ENCODE measurements at regions not wholly inside any gene's neighbourhood (a gene's known extent, or its start where the extent isn't known, plus 50 kb on each side); places are given as distances from the start of the nearest gene placed in this dataset.

DNA sequence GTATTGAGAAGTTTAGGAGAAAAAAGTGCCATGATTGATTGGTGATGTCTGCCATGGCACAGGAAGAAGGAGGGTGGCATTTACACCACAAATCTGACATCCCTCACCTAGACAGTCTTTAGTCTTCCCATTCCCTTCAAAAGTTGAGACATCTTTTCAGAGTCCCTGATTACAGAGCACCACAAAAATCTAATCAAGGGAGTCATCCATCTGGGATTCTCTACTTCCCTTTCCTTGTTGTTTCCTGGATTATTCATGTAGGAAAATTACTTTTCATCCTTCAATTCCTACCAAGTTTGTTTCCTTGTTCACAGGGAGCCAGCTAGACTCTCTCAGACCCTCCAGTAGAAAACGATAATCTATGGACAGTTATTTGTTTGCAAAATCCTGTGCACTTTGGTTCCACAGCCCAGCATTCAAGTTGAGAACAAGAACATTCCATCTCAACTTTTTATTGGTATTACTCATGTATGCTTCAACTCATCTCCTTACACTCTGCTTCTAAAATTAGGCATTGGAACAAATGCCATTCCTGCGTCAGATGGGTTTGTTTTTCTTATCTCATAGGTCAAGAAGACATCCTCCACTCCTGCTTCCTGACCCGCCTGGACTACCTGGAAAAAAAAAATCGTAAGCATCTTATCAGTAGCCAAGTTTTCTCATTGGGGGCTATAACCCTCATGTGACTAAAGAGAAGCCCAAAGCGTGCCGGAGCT lies 259.9 kb downstream of the FOXO1 start:
- TF ChIP-seq, protein P1, sequence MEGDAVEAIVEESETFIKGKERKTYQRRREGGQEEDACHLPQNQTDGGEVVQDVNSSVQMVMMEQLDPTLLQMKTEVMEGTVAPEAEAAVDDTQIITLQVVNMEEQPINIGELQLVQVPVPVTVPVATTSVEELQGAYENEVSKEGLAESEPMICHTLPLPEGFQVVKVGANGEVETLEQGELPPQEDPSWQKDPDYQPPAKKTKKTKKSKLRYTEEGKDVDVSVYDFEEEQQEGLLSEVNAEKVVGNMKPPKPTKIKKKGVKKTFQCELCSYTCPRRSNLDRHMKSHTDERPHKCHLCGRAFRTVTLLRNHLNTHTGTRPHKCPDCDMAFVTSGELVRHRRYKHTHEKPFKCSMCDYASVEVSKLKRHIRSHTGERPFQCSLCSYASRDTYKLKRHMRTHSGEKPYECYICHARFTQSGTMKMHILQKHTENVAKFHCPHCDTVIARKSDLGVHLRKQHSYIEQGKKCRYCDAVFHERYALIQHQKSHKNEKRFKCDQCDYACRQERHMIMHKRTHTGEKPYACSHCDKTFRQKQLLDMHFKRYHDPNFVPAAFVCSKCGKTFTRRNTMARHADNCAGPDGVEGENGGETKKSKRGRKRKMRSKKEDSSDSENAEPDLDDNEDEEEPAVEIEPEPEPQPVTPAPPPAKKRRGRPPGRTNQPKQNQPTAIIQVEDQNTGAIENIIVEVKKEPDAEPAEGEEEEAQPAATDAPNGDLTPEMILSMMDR (conservative IDR thresholded peaks at IDR 0.05) = no peak
- no peak overlapping the region for H3K27ac ChIP-seq

DNA sequence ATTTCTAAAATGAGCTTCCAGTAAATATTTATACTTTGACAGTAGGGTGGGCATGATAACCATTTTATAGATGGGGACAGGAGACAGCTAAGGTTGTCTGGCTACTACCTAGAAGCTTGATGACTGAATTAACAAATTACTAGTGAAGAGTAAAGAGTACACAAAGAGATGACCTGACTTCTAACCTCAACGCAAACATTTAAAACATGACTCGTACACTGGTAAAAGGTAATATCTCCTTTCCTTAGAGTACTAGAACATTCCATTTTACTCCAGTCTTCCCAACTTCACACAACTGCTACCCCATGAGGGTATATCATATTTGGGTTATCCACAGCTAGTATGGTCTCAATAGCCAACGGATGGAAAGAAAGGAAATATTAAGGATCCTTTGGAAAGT lies 258.9 kb downstream of the FOXO1 start:
- TF ChIP-seq, protein P1 (conservative IDR thresholded peaks at IDR 0.05) = no peak
- no peak overlapping the region for H3K27ac ChIP-seq

DNA sequence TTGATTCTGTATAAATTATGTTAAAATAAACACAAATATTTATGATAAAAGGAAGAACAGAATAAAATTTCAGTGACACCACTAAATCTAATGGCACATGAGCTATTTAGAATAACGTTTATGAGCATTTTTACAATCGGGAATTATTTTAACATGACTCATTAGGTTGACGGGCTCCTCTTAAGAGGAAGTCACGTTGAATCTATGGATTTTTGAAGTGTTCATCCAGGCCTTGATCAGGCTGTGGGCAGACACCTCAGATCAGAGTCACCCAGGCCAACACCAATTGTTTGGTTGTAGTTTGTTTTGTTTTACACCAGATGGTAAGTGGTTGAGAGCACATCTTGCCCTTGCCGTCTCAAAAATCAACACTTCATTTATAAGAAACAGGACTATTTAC lies 257.8 kb downstream of the FOXO1 start:
- TF ChIP-seq, protein P1 (conservative IDR thresholded peaks at IDR 0.05) = no peak
- no peak overlapping the region for H3K27ac ChIP-seq

DNA sequence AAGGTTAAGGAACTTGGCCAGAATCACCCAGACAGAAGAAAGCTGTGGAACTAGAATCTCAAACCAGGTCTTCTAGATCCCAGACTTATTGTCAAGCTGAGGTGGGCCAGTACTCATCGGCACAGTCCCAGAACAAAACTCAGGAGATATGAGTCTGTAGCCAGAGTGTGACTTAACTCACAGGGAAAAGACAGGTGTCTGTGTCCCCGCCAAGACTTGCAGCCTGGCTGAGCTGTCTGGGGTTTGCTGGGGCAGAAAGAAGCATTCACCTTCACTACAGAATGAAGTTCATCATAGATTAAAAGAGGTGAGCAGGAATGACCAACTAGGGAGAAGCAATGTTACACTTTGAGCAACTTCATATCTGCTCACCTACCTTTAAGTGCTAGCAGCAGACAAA lies 257.2 kb downstream of the FOXO1 start:
- no peak overlapping the region for H3K27ac ChIP-seq
- TF ChIP-seq, protein P1 (conservative IDR thresholded peaks at IDR 0.05) = no peak

DNA sequence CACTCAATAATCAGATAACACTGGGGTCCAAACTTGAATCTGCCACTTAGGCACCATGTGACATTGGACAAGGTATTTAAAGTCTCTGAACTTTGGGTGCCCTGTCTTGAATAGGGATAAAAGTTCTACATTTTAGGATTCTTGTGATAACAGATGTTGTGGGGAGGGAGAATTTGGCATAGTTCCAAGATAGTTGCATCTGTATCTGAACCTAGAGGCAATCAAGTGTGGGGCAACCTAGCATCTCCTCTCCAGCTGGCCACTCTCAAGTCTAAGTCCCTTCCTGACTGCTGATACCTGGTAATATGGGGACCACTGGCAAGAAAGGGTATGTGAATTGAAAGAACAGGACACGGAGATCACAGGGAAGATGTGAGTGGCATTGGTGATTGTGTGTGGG lies 256.1 kb downstream of the FOXO1 start:
- no peak overlapping the region for H3K27ac ChIP-seq
- TF ChIP-seq, protein P1 (conservative IDR thresholded peaks at IDR 0.05) = no peak

DNA sequence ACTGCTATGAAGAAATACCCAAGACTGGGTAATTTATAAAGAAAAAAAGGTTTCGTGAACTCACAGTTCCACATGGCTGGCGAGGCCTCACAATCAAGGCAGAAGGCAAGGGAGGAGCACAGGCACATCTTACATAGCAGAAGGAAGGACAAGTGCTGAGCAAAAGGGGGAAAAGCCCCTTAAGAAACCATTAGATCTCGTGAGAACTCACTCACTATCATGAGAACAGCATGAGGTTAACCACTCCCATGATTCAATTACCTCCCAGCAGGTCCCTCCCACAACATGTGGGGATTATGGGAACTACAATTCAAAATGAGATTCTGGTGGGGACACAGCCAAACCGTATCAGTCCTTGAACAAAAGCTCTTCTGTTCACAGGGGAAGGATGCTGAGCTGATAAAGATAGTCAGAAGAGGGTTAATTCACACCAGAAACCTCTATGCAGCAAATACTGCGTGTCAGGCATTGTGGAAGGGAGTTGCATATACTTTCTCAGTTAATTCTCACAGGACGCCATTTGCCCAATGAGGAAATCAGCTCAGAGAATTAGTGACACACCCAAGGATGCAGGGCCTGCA lies 246.2 kb downstream of the FOXO1 start:
- no peak overlapping the region for H3K27ac ChIP-seq
- TF ChIP-seq, protein P1 (conservative IDR thresholded peaks at IDR 0.05) = no peak

DNA sequence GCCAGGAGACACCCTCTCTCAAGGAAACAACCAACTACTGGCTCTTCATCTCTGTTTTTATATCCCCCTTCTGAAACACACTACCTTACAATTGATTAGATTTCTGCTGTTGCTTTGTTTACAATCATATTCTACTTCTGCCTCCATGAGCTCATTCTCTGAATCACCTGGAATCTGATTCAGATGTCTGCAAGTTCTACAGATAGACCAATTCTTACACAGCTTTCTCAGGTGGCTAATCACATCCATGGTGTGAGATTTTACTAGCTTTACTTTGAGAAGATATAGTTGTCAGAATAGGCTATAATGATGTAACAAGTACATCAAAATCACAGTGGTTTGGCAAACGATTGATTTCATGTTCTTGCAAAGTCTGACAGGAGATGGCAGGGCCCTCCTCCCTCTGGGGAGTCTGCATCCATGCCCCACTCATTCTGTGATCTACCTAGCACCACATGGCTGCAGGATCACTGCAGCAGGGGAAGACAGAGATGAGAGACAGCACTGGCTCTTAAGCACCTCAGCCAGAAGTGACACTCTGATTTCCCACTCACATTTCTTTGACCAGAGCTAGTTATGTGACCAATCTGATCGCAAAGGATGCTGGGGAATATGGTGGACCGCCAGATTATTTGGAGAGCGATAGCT lies 243.7 kb downstream of the FOXO1 start:
- TF ChIP-seq, protein P1 (conservative IDR thresholded peaks at IDR 0.05) = no peak
- H3K27ac ChIP-seq = no peak overlapping the region

Measured in VCaP (cell line).